Upper lobe of left lung (tissue), 4 donors: ENCODE measurements at regions not wholly inside any gene's neighbourhood (a gene's known extent, or its start where the extent isn't known, plus 50 kb on each side); places are given as distances from the start of the nearest gene placed in this dataset.

Source experiments
- CTCF ChIP-seq, 6 experiments: fragments of 450-650 bp in 4 of 6; fragments of 200-600 bp in 2 of 6; sonication (generic) in 2 of 6; IDR thresholded peaks; one replicate each; pipeline ENCODE4 v1.5.1; 2016 to 2019; ENCODE audit warnings: antibody characterized with exemption in 6 of 6
- POLR2AphosphoS5 ChIP-seq, 2 donors: sonication (generic); formaldehyde crosslinking; IDR thresholded peaks; one replicate each; pipeline ENCODE4 v1.5.1; 2017; ENCODE audit warnings: antibody characterized with exemption in 2 of 2

- TF ChIP-seq POLR2AphosphoS5 (IDR thresholded peaks at IDR 0.05): no peak
- TF ChIP-seq CTCF (IDR thresholded peaks at IDR 0.05): no peak
Observed at GRCh38 chr2:128708106-128708816, 389.6 kb upstream of the HS6ST1 start.
